ENCODE measurements at regions not wholly inside any gene's neighbourhood (a gene's known extent, or its start where the extent isn't known, plus 50 kb on each side); places are given as distances from the start of the nearest gene placed in this dataset.

- Histone ChIP-seq H3K4me3 (no peak overlapping the region), H3K27ac (no peak overlapping the region), H3K36me3 (no peaks in the 10 kb centered on the region), H3K9me3 (no peaks in the 10 kb centered on the region), H3K27me3 (peaks cover 0 to 9% (median 0%) of the 10 kb centered on the region in 3 donors), H3K4me1 (peaks cover 0 to 3% (median 0%) of the 10 kb centered on the region in 4 donors)
- DNase-seq: no peak
- TF ChIP-seq CTCF (IDR thresholded peaks at IDR 0.05): no peak
- TF ChIP-seq EP300 (IDR thresholded peaks at IDR 0.05): no peak
- no peak for TF ChIP-seq POLR2A (IDR thresholded peaks at IDR 0.05)
- TF ChIP-seq POLR2AphosphoS5 (IDR thresholded peaks at IDR 0.05): no peak
- intact Hi-C loops (cut with DNase I): no loop called here
- WGBS, 2 donors: 89 to 94% methylated on average over 7 of the region's 7 CpGs
Measured at GRCh38 chr11:116051494-116051893, 547.3 kb upstream of the CADM1 start.

- WGBS, 2 donors: 16 to 38% methylated on average over 1 of the region's 1 CpG
- H3K4me1 ChIP-seq: peaks cover 0 to 3% (median 0%) of the 10 kb centered on the region in 4 donors
- intact Hi-C loops (cut with DNase I): no loop called here
- H3K9me3 ChIP-seq: no peaks in the 10 kb centered on the region
- H3K27ac ChIP-seq: no peak overlapping the region
- H3K4me3 ChIP-seq: no peak overlapping the region
- no peak for DNase-seq
- no peaks in the 10 kb centered on the region for H3K36me3 ChIP-seq
- TF ChIP-seq EP300 (IDR thresholded peaks at IDR 0.05) (no peak), POLR2A (IDR thresholded peaks at IDR 0.05) (no peak), CTCF (IDR thresholded peaks at IDR 0.05) (no peak), POLR2AphosphoS5 (IDR thresholded peaks at IDR 0.05) (no peak)
- H3K27me3 ChIP-seq: peaks cover 0 to 4% (median 0%) of the 10 kb centered on the region in 3 donors
Measured at GRCh38 chr11:116049383-116049782, 545.2 kb upstream of the CADM1 start.

- Histone ChIP-seq H3K4me3 (no peak overlapping the region), H3K4me1 (peaks cover 0 to 3% (median 0%) of the 10 kb centered on the region in 4 donors), H3K27me3 (no peaks in the 10 kb centered on the region), H3K9me3 (no peaks in the 10 kb centered on the region), H3K27ac (no peak overlapping the region), H3K36me3 (no peaks in the 10 kb centered on the region)
- intact Hi-C loops (cut with DNase I): no loop called here
- TF ChIP-seq POLR2AphosphoS5 (IDR thresholded peaks at IDR 0.05) (no peak), CTCF (IDR thresholded peaks at IDR 0.05) (no peak), EP300 (IDR thresholded peaks at IDR 0.05) (no peak), POLR2A (IDR thresholded peaks at IDR 0.05) (no peak)
- WGBS, 2 donors: 93 to 94% methylated on average over 6 of the region's 6 CpGs
- DNase-seq: no peak
Measured at GRCh38 chr11:116046127-116046526, 541.9 kb upstream of the CADM1 start.

GRCh38 chr11:116044941-116045340, 540.7 kb upstream of the CADM1 start:
- TF ChIP-seq POLR2AphosphoS5 (IDR thresholded peaks at IDR 0.05): no peak
- no peak for TF ChIP-seq EP300 (IDR thresholded peaks at IDR 0.05)
- no peak for TF ChIP-seq POLR2A (IDR thresholded peaks at IDR 0.05)
- no peak for TF ChIP-seq CTCF (IDR thresholded peaks at IDR 0.05)
- intact Hi-C loops (cut with DNase I): no loop called here
- no peaks in the 10 kb centered on the region for H3K9me3 ChIP-seq
- 67 to 79% methylated on average over 10 of the region's 10 CpGs for WGBS, 2 donors
- no peak overlapping the region for H3K4me3 ChIP-seq
- H3K36me3 ChIP-seq: no peaks in the 10 kb centered on the region
- peaks cover 0 to 3% (median 0%) of the 10 kb centered on the region in 4 donors for H3K4me1 ChIP-seq
- no peaks in the 10 kb centered on the region for H3K27me3 ChIP-seq
- H3K27ac ChIP-seq: no peak overlapping the region
- DNase-seq: no peak

GRCh38 chr11:116044520-116044919, 540.3 kb upstream of the CADM1 start:
- Histone ChIP-seq H3K27ac (no peak overlapping the region), H3K4me3 (no peak overlapping the region), H3K4me1 (peaks cover 0 to 3% (median 0%) of the 10 kb centered on the region in 4 donors), H3K9me3 (no peaks in the 10 kb centered on the region), H3K27me3 (no peaks in the 10 kb centered on the region), H3K36me3 (no peaks in the 10 kb centered on the region)
- DNase-seq: no peak
- TF ChIP-seq POLR2A (IDR thresholded peaks at IDR 0.05) (no peak), EP300 (IDR thresholded peaks at IDR 0.05) (no peak), CTCF (IDR thresholded peaks at IDR 0.05) (no peak), POLR2AphosphoS5 (IDR thresholded peaks at IDR 0.05) (no peak)
- WGBS, 2 donors: 59 to 74% methylated on average over 4 of the region's 4 CpGs
- intact Hi-C loops (cut with DNase I): no loop called here
